ENCODE measurements at regions not wholly inside any gene's neighbourhood (a gene's known extent, or its start where the extent isn't known, plus 50 kb on each side); places are given as distances from the start of the nearest gene placed in this dataset.

DNA sequence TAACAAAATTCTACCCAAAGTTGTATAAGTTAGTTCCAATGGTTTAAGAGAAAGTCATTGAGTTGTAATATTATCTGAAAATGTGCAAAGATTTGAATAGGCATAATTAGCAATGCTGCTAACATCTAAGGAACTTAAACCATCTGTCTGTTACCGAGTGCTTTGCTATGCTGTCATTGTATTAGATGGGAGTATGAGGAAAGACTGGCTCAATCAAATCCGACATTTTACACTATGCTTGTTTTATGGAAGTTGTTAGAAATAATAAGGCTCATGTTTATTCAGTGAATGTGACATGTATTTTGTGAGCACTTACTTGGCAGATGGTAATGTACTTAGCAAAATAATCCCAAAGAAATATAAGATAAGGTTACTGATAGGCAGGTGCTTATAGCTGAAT is 1715.1 kb downstream of the PCDH7 start:
- no peak for TF ChIP-seq ZBTB7A (IDR thresholded peaks at IDR 0.05; ENCODE audit: low read depth)
- TF ChIP-seq EGR1 (IDR thresholded peaks at IDR 0.05): no peak
- no peak for TF ChIP-seq NFIC (IDR thresholded peaks at IDR 0.05)
- TF ChIP-seq YY1 (IDR thresholded peaks at IDR 0.05; ENCODE audit: low read depth): no peak
- TF ChIP-seq, protein P1, sequence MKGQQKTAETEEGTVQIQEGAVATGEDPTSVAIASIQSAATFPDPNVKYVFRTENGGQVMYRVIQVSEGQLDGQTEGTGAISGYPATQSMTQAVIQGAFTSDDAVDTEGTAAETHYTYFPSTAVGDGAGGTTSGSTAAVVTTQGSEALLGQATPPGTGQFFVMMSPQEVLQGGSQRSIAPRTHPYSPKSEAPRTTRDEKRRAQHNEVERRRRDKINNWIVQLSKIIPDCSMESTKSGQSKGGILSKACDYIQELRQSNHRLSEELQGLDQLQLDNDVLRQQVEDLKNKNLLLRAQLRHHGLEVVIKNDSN (IDR thresholded peaks at IDR 0.05): no peak
- TF ChIP-seq RAD21 (IDR thresholded peaks at IDR 0.05; ENCODE audit: low read depth): no peak
- TF ChIP-seq, protein P2, sequence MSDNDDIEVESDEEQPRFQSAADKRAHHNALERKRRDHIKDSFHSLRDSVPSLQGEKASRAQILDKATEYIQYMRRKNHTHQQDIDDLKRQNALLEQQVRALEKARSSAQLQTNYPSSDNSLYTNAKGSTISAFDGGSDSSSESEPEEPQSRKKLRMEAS (IDR thresholded peaks at IDR 0.05): no peak
- TF ChIP-seq TCF12 (IDR thresholded peaks at IDR 0.05; ENCODE audit: low read depth): no peak

DNA sequence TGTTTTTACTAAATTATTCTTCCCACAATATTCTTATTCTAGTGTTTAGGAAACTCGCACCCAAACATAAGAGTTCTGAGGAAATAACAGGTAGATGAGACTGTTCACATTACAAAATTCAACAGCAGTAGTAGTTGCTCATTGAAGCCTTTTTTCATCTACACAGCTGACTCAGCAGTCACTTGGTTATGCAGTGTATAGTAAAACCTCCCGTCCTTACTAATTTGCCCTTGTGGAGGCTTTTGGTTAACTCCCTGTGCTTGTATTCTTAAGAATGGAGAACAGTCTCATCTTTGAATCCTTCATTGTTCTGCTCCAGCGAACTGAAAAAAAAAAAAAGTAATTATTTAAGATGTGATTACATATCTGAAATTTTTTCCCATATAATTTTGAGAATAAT is 1716.6 kb downstream of the PCDH7 start:
- TF ChIP-seq, protein P3, sequence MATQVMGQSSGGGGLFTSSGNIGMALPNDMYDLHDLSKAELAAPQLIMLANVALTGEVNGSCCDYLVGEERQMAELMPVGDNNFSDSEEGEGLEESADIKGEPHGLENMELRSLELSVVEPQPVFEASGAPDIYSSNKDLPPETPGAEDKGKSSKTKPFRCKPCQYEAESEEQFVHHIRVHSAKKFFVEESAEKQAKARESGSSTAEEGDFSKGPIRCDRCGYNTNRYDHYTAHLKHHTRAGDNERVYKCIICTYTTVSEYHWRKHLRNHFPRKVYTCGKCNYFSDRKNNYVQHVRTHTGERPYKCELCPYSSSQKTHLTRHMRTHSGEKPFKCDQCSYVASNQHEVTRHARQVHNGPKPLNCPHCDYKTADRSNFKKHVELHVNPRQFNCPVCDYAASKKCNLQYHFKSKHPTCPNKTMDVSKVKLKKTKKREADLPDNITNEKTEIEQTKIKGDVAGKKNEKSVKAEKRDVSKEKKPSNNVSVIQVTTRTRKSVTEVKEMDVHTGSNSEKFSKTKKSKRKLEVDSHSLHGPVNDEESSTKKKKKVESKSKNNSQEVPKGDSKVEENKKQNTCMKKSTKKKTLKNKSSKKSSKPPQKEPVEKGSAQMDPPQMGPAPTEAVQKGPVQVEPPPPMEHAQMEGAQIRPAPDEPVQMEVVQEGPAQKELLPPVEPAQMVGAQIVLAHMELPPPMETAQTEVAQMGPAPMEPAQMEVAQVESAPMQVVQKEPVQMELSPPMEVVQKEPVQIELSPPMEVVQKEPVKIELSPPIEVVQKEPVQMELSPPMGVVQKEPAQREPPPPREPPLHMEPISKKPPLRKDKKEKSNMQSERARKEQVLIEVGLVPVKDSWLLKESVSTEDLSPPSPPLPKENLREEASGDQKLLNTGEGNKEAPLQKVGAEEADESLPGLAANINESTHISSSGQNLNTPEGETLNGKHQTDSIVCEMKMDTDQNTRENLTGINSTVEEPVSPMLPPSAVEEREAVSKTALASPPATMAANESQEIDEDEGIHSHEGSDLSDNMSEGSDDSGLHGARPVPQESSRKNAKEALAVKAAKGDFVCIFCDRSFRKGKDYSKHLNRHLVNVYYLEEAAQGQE (IDR thresholded peaks at IDR 0.05; ENCODE audit: low read depth): no peak
- TF ChIP-seq RAD21 (IDR thresholded peaks at IDR 0.05; ENCODE audit: low read depth) (no peak), CEBPB (IDR thresholded peaks at IDR 0.05) (no peak), NFIC (IDR thresholded peaks at IDR 0.05) (no peak), YY1 (IDR thresholded peaks at IDR 0.05; ENCODE audit: low read depth) (no peak), TEAD4 (IDR thresholded peaks at IDR 0.05) (no peak), ZBTB7A (IDR thresholded peaks at IDR 0.05; ENCODE audit: low read depth) (no peak), FOXM1 (IDR thresholded peaks at IDR 0.05; ENCODE audit: borderline replicate concordance, low read depth) (no peak), CREB1 (IDR thresholded peaks at IDR 0.05; ENCODE audit: low read depth) (no peak), EP300 (IDR thresholded peaks at IDR 0.05; ENCODE audit: borderline replicate concordance) (no peak), TCF12 (IDR thresholded peaks at IDR 0.05; ENCODE audit: low read depth) (no peak), TAF1 (IDR thresholded peaks at IDR 0.05; ENCODE audit: low read depth) (no peak), EGR1 (IDR thresholded peaks at IDR 0.05) (no peak)
- TF ChIP-seq, protein P2 (IDR thresholded peaks at IDR 0.05): no peak
- TF ChIP-seq, protein P1 (IDR thresholded peaks at IDR 0.05): no peak

DNA sequence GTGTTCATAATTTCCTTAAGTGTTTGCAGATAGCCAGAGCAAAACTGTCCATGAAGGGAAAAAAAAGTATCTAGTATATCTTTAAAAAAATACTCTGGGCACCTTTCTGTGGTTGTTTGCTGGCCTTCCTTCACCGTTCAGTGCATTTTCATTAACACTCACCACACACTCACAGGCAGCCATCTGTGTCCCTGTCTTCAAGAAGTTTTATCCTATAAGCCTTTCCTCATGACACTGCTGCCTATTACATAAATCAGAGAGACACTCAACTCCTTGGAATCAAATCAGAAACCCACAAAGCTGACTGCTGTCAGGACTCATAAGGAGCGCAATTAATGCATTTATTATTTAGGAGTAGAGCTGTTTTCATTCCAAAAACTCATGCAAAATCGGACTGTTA is 1720.2 kb downstream of the PCDH7 start:
- TF ChIP-seq TAF1 (IDR thresholded peaks at IDR 0.05; ENCODE audit: low read depth) (no peak), EGR1 (IDR thresholded peaks at IDR 0.05) (no peak), FOXM1 (IDR thresholded peaks at IDR 0.05; ENCODE audit: borderline replicate concordance, low read depth) (no peak), EP300 (IDR thresholded peaks at IDR 0.05; ENCODE audit: borderline replicate concordance) (no peak), ZBTB7A (IDR thresholded peaks at IDR 0.05; ENCODE audit: low read depth) (no peak)
- TF ChIP-seq, protein P2 (IDR thresholded peaks at IDR 0.05): no peak
- TF ChIP-seq, protein P3 (IDR thresholded peaks at IDR 0.05; ENCODE audit: low read depth): no peak

DNA sequence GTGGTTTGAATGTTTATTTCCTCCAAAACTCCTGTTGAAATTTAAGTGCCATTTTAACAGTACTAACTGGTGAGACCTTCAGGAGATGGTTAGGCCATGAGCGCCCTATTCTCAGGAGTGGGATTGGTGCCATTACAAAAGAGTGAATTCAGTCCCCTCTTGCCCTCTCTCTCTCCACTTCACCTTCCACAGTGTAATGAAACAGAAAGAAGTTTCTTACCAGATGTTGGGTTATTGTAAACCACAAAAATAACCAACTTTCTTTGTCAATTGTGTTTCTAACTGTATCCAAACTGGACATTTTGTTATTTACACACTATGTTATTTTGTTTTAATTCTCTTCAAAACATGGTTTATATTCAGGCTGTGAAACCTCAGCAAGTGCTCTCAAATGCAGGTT is 1734.3 kb downstream of the PCDH7 start:
- no peak for TF ChIP-seq TCF12 (IDR thresholded peaks at IDR 0.05; ENCODE audit: low read depth)
- no peak for TF ChIP-seq RAD21 (IDR thresholded peaks at IDR 0.05; ENCODE audit: low read depth)
- no peak for TF ChIP-seq FOXM1 (IDR thresholded peaks at IDR 0.05; ENCODE audit: borderline replicate concordance, low read depth)
- TF ChIP-seq YY1 (IDR thresholded peaks at IDR 0.05; ENCODE audit: low read depth): no peak
- TF ChIP-seq EP300 (IDR thresholded peaks at IDR 0.05; ENCODE audit: borderline replicate concordance): no peak
- TF ChIP-seq, protein P1 (IDR thresholded peaks at IDR 0.05): no peak
- TF ChIP-seq ZBTB7A (IDR thresholded peaks at IDR 0.05; ENCODE audit: low read depth): no peak
- TF ChIP-seq EGR1 (IDR thresholded peaks at IDR 0.05): no peak
- TF ChIP-seq CREB1 (IDR thresholded peaks at IDR 0.05; ENCODE audit: low read depth): no peak
- no peak for TF ChIP-seq NFIC (IDR thresholded peaks at IDR 0.05)
- TF ChIP-seq, protein P3 (IDR thresholded peaks at IDR 0.05; ENCODE audit: low read depth): no peak
- TF ChIP-seq, protein P2 (IDR thresholded peaks at IDR 0.05): no peak
- no peak for TF ChIP-seq TAF1 (IDR thresholded peaks at IDR 0.05; ENCODE audit: low read depth)
